ENCODE measurements at regions not wholly inside any gene's neighbourhood (a gene's known extent, or its start where the extent isn't known, plus 50 kb on each side); places are given as distances from the start of the nearest gene placed in this dataset.

- no peak for TF ChIP-seq EZH2phosphoT487 (IDR thresholded peaks at IDR 0.05; ENCODE audit: insufficient read depth, low read depth)
- no peak for TF ChIP-seq EZH2 (IDR thresholded peaks at IDR 0.05; ENCODE audit: insufficient read depth, poor library complexity, severe bottlenecking)
Measured at GRCh38 chr21:33139084-33139483, 69.1 kb downstream of the OLIG1 start.
